ENCODE measurements at regions not wholly inside any gene's neighbourhood (a gene's known extent, or its start where the extent isn't known, plus 50 kb on each side); places are given as distances from the start of the nearest gene placed in this dataset.

DNA sequence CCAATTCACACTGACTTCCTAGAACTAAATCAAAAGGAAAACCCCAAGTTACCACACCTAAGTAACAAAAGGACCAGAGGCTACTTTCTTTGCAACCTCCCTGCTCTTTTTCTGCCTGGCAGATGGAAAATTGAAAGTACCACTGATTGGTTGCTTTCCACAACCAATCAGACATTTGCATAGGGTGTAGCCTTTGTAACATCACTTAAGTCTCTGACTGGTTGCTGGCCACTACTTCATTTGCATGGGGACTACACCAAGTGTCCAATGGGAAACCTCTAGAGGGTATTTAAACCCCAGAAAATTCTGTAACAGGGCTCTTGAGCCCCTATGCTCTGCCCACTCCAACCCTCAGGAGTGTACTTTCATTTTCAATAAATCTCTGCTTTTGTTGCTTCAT, 365.0 kb downstream of the LTN1 start:
- no peak overlapping the region for H3K27ac Mint-ChIP-seq
- H3K4me1 Mint-ChIP-seq = peaks cover 10% of the 10 kb centered on the region
- H3K4me3 Mint-ChIP-seq = no peak overlapping the region
- H3K27me3 Mint-ChIP-seq (ENCODE audit: low read depth) = no peaks in the 10 kb centered on the region
- H3K36me3 Mint-ChIP-seq = peaks cover 2% of the 10 kb centered on the region
- no peak for DNase-seq (ENCODE audit: low spot score in 2 of 2, unreplicated experiment in 2 of 2)
- TF ChIP-seq, protein P1, sequence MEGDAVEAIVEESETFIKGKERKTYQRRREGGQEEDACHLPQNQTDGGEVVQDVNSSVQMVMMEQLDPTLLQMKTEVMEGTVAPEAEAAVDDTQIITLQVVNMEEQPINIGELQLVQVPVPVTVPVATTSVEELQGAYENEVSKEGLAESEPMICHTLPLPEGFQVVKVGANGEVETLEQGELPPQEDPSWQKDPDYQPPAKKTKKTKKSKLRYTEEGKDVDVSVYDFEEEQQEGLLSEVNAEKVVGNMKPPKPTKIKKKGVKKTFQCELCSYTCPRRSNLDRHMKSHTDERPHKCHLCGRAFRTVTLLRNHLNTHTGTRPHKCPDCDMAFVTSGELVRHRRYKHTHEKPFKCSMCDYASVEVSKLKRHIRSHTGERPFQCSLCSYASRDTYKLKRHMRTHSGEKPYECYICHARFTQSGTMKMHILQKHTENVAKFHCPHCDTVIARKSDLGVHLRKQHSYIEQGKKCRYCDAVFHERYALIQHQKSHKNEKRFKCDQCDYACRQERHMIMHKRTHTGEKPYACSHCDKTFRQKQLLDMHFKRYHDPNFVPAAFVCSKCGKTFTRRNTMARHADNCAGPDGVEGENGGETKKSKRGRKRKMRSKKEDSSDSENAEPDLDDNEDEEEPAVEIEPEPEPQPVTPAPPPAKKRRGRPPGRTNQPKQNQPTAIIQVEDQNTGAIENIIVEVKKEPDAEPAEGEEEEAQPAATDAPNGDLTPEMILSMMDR (IDR thresholded peaks at IDR 0.05; ENCODE audit: unreplicated experiment) = no peak
- peaks cover 6% of the 10 kb centered on the region for H3K9me3 Mint-ChIP-seq

DNA sequence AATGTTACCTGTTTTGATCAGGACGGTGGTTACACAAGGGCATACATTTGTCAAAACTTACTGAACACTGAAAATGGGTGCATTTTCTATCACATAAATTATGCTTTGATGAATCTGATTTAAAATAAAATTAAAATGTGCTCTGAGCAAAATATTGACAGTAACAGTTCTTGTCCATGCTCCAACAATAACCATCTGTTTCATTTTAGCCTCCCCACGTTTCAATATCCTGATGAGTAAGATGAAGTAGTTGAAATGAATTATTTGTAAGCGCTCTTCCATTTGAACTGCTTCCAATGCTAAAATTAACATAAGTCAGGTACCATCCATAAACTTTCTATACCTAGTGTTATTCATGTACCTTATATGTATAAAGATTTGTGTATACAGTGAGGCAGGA, 365.4 kb downstream of the LTN1 start:
- Mint-ChIP-seq H3K27ac (no peak overlapping the region), H3K4me3 (no peak overlapping the region), H3K36me3 (peaks cover 2% of the 10 kb centered on the region), H3K9me3 (peaks cover 10% of the 10 kb centered on the region), H3K27me3 (ENCODE audit: low read depth) (no peaks in the 10 kb centered on the region), H3K4me1 (peaks cover 6% of the 10 kb centered on the region)
- no peak for DNase-seq (ENCODE audit: low spot score in 2 of 2, unreplicated experiment in 2 of 2)
- TF ChIP-seq, protein P1 (IDR thresholded peaks at IDR 0.05; ENCODE audit: unreplicated experiment) = no peak

DNA sequence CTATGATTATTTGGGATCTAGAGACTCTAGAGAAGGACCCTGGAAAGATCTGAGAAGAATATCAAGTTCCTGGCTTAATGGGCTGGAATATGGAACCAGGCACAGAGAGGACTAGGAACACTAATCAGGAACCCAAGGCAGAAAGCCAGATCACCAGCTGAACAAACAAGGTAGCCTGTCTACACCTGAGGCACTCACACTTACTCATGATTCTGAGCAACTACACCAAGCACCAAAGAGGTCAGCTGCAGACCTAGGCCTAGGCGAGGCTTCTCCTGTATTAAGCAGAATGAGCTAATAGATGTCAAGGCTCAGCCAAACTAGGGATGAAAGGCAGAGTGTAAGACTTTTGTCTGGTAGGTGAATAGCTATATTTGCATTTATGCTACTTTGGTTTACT, 368.1 kb downstream of the LTN1 start:
- Mint-ChIP-seq H3K27me3 (ENCODE audit: low read depth) (no peaks in the 10 kb centered on the region), H3K9me3 (peaks cover 25% of the 10 kb centered on the region), H3K36me3 (peaks cover 14% of the 10 kb centered on the region), H3K27ac (no peak overlapping the region), H3K4me3 (no peak overlapping the region), H3K4me1 (no peaks in the 10 kb centered on the region)
- TF ChIP-seq, protein P1 (IDR thresholded peaks at IDR 0.05; ENCODE audit: unreplicated experiment) = no peak
- no peak for DNase-seq (ENCODE audit: low spot score in 2 of 2, unreplicated experiment in 2 of 2)

DNA sequence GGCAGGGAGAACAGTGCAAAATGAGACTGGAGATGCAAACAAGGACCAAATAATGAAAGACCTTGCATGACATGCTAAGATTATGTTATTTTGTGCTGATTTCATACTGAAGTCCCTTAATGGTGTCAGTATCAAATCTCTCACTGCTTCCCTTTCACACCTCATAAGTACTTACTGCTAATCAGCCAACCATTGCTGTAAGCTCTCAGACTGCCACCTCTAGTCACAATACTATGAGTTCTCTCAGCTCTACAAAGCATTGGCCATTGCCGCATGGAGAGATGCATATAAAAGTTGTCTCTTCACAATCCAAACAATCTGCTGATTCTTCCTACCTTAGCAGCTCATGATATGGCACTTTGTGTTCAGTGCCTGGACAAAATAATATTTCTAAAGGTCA, 375.4 kb downstream of the LTN1 start:
- no peak for DNase-seq (ENCODE audit: low spot score in 2 of 2, unreplicated experiment in 2 of 2)
- Mint-ChIP-seq H3K4me3 (no peak overlapping the region), H3K27ac (no peak overlapping the region), H3K4me1 (peaks cover 3% of the 10 kb centered on the region), H3K9me3 (peaks cover 24% of the 10 kb centered on the region), H3K27me3 (ENCODE audit: low read depth) (no peaks in the 10 kb centered on the region), H3K36me3 (peaks cover 11% of the 10 kb centered on the region)
- TF ChIP-seq, protein P1 (IDR thresholded peaks at IDR 0.05; ENCODE audit: unreplicated experiment) = no peak

GRCh38 chr21:28615276-28615675, 377.4 kb downstream of the LTN1 start:
- Mint-ChIP-seq H3K27ac (peak overlapping the region; percentile 58), H3K4me1 (peaks cover 3% of the 10 kb centered on the region), H3K4me3 (no peak overlapping the region), H3K36me3 (no peaks in the 10 kb centered on the region), H3K27me3 (ENCODE audit: low read depth) (no peaks in the 10 kb centered on the region), H3K9me3 (peaks cover 19% of the 10 kb centered on the region)
- TF ChIP-seq, protein P1 (IDR thresholded peaks at IDR 0.05; ENCODE audit: unreplicated experiment) = no peak
- no peak for DNase-seq (ENCODE audit: low spot score in 2 of 2, unreplicated experiment in 2 of 2)

- TF ChIP-seq, protein P1 (IDR thresholded peaks at IDR 0.05; ENCODE audit: unreplicated experiment) = no peak
- no peak for DNase-seq (ENCODE audit: low spot score in 2 of 2, unreplicated experiment in 2 of 2)
- Mint-ChIP-seq H3K36me3 (no peaks in the 10 kb centered on the region), H3K27ac (peak overlapping the region; percentile 58), H3K27me3 (ENCODE audit: low read depth) (no peaks in the 10 kb centered on the region), H3K4me3 (no peak overlapping the region), H3K4me1 (peaks cover 3% of the 10 kb centered on the region), H3K9me3 (peaks cover 21% of the 10 kb centered on the region)
Measured at GRCh38 chr21:28614791-28615190, 377.9 kb downstream of the LTN1 start.

Measured in mesothelial cell of epicardium (in vitro differentiated cells).